ENCODE measurements at regions not wholly inside any gene's neighbourhood (a gene's known extent, or its start where the extent isn't known, plus 50 kb on each side); places are given as distances from the start of the nearest gene placed in this dataset.

GRCh38 chr2:120646994-120647393, 88.7 kb upstream of the GLI2 start:
- no peak for TF ChIP-seq POLR2A (IDR thresholded peaks at IDR 0.05)
- no peak for TF ChIP-seq CTCF (IDR thresholded peaks at IDR 0.05)
